G401 (cell line): ENCODE measurements at regions not wholly inside any gene's neighbourhood (a gene's known extent, or its start where the extent isn't known, plus 50 kb on each side); places are given as distances from the start of the nearest gene placed in this dataset.

Experiments used
- DNase-seq: peaks from one replicate; pipeline ENCODE4 v3.0.0-alpha.2; 2015; ENCODE audit warnings: low spot score
- in situ Hi-C: cut with HindIII; loops from 2 replicates; pipeline ENCODE4 v1.10.0; 2016; ENCODE audit warnings: low sequenced_read_pairs, mixed read lengths

DNA sequence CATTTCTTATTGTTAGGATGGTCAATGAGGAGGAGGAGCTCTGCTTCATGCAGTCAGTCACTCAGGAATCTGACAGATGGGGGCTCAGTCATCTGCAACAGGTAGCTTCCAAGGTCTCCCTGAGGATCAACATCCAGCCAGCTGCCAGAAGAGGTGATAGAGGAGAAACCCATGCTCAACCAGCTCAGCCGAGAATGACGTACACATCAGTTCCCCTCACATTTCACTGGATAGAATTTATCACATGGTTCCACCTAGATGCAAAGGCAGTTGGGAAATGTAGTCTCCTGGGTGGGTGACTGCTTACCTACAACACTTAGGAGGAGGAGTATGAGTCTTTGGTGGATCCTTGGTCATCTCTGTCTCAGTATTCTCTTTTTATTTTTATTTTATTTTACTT, 144.5 kb downstream of the CEBPB start:
- DNase-seq: peak; percentile 8
- in situ Hi-C loops: no loop called here

DNA sequence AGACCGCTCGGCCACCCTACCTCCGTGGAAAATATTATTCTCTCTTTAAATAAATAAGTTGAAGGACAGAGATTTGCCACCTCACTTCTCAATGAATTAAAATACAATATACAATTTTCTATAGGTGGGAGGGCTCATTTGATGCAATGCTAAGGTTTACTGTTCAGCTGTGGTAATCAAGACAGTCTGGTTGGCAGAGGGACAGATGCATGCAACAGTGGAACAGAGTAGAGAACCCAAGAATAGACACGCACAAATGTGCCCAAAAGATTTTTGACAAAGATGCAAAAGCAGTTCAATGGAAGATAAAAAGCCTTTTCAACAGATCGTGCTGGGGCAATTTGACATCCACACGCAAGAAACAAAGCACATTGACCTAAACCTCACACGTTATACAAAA, 145.2 kb downstream of the CEBPB start:
- in situ Hi-C loops: no loop called here

DNA sequence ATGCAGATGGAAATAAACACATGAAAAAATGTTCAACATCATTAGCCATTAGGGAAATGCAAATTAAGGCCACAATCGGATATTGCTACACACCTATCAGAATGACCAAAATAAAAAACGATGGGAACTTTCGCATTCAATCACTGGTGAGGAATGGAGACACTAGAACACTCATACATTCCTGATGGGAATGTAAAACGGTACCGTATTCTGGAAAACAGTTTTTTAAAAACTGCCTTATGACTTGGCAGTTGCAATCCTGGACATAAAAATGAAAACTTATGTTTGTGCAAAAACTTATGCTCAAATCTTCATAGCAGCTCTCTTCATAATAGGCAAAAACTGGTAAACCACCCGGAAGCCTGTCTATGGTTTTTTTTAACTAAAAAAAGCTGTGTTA, 146.0 kb downstream of the CEBPB start:
- in situ Hi-C loops: no loop called here
- no peak for DNase-seq

More for the DNA sequence above, 145.2 kb downstream of the CEBPB start:
- no peak for DNase-seq

DNA sequence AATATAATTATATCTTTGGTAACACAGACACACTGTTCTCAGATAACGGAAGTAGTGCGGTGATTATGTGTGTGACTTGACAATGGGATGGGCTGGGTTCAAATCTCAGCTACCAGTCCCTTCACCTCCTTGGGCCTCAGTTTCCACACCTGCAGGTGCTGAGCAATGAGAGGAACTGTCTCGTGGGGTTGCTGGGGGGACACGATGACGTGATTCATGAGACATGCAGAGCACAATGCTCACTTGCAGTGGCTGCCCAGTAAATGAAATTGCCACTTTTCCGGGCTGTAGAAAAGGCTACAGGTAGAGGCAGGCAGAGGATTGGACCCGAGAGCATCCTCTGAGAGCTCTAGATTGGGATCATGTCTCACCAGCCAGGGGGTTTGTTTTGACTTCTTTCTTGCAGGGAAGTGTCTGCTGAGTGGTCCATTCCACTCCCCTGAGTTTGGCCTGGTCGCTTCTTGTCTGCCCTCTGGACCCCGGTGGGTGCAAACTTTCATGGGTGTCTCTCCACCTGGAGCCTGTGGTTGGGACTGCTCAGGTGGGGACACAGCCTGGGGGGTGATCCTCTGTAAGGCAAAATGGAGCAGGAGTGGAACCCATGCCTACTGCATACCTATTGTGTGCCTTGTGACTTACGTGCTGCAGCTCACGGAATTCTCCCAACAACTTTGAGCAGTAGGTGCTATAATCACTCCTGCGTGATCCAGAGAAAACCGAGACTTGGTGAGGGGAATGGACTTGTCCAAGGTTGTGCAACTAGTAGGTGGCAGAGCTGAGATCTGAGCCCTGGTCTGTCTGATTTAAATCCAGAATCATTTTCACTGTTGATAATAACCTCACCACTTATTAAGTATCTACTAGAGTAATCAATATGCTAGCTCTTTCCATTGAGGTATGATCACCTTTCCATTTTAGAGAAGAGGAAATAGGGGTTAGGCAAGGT, 147.2 kb downstream of the CEBPB start:
- in situ Hi-C loops: no loop called here
- no peak for DNase-seq

DNA sequence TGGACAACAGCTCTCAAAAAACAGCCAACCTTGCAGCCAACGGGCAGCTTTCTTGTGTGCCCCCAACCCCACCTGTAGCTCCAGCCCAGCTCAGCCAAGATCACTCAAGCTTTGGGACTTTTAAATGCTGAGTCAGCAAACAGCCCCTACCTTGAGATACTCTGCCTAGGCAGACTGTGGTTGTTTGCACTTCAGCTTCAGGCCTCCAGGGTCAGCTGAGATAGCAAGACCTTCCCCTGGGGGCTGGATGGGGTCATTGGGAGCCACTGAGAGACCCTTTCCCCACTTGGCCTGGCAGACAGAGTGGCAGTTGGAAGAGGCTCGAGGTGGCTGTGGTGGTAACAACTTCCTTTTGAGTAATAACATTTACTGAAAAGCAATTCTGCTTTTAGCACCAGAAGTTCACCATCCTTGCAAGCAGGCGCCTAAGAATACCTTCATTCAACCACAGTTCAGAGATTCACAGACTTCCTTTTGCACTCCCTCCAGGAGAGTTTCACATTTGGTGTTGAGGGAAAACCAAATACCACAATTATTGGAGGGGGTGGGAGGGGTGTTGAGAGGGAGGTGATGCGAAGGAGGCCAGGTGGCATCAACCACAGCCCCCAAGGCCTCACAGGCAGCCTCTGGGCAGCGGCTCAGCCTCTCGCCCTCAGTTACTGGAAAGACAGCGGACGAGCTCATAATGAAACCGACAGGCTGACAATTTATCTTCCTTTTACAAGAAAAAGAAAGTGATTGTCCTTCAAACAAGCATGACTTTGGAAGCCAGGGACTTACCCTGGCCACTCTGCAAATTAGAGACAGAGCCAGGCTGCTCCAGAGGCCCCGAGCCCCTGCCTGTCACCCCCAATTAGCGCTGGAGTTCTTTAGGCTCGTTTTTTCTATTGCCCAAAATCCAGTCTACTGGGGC, 148.1 kb downstream of the CEBPB start:
- in situ Hi-C loops: no loop called here
- no peak for DNase-seq

DNA sequence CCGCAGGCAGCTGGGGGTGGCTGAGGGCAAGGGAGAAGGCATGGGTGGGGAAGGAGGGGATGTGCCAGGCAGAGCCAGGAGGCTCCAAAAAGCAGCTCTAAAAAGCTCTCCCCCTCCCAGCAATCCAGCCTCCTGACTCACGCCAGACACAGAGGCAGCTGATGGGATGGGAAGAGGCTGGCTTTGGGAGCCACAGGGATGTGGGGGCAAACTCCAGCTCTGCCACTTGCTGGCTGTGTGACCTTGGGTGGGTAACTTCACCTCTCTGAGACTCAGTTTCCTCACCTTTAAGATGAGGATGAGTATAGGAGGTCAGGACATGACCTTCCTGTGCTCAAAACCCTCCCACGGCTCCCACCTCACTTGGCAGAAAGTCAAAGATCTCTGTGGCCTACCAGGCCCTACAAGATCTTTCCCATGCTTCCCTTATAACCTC, 148.9 kb downstream of the CEBPB start:
- in situ Hi-C loops: no loop called here
- DNase-seq: no peak

DNA sequence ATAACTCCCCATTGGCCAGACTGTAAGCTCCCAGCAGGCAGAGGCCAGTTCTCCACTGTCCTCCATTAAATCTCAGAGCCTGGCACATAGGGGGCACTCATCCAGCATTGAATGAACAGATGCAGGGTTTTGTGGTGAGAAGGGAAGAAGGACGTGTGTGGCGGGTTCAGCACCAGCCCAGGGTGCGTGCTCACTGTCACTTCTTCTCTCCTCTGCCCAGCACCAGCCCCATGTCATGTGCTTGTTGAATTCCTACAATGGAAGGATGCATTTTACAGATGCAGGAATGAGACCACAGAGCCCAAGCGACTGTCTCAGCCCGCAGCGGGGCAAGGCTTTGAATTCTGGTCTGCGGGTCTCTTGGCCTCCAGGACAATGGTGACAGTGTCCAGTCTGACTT, 149.9 kb downstream of the CEBPB start:
- in situ Hi-C loops: no loop called here
- DNase-seq: no peak

DNA sequence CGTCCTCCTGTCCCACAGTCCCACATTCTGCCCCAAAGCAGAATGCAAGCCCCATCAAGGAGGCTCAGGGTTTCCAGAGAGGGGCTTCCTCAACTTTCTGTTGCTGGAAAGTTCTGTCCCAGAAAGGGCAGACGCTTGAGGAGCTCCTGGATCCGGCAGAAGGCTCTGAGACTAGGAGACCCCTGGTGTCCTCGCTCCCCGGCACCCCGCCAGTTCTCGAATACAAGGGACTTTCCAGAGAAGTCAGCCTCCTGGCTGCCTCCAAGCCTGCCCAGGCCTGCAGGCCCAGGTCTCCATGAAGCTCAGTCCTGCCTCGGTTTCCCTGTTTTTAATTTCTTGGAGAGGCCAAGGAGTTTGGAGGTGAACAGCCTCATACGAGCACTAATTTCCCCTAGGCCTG, 150.4 kb downstream of the CEBPB start:
- in situ Hi-C loops: no loop called here
- no peak for DNase-seq

DNA sequence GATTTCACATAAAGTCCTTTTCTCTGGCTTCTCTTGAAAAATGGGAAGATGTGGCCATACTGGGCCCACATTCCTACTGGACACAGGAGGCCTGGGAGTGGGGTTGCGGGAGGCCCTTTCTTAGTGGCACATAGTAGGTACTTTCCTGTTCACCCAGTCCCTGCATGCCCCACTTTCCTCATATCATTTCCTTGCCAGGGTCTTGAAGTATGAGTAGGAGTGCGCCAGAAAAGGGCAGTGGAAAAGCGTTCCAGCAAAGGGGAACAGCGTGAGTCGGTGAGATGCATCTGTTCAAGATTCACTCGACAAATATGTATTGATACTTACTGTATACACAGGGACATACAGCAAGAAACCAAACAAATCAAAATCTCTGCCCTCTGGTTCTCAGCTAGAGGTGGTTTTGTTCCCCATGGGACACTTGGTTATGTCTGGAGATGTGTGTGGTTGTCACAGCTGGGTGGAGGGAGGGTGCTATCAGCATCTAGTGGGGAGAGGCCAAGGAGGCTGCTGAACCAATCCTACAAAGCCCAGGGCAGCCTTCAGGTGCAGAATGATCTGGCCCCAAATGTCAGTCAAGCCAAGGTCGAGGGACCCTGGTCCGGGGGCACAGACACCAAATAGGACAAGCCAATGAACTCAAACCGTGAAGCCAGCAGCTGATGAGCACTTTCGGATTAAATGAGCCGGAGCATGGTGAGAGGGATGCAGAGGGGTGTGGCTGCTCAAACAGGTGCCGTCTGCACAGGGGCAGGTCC, 151.4 kb downstream of the CEBPB start:
- in situ Hi-C loops: no loop called here
- no peak for DNase-seq

DNA sequence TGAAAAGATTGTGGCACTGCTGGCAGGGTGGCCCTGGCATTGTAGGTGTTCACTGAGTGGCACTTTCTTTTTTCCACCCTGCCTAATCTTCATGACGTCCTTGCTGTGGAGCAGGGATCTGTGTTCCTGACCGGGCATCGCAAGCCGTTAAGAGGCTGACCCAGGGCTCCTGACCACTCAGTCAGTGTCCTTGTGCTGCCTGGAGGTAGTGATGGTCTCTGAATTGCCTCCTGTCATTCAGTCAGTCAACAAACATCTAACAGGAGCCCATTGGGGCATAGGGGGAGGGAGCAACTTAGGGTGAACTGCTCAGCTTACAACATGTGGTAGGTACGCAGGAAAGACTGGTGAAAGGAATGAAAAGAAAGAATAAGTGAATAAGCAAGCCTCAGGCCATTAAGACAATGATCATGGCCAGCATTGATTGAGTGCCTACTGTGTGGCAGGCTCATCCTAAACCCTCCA, 152.0 kb downstream of the CEBPB start:
- in situ Hi-C loops: no loop called here
- DNase-seq: no peak

DNA sequence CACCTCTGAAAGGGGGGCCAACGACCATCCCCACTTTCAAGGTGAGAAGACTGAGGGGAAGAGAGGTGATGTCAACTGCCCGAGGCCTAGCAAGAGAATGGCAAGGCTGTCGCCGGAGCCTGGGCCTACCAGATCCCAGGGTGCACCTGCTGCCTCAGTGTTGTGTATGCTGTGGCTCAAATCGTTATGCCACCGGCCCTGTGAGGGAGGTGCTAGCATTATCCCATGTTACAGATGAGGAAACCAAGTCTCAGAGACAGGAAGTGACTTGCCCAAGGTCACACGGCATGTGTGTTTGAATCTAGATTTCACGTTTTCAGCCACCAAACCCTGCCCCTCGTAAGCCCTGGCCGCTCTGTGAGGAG, 152.5 kb downstream of the CEBPB start:
- in situ Hi-C loops: no loop called here

DNA sequence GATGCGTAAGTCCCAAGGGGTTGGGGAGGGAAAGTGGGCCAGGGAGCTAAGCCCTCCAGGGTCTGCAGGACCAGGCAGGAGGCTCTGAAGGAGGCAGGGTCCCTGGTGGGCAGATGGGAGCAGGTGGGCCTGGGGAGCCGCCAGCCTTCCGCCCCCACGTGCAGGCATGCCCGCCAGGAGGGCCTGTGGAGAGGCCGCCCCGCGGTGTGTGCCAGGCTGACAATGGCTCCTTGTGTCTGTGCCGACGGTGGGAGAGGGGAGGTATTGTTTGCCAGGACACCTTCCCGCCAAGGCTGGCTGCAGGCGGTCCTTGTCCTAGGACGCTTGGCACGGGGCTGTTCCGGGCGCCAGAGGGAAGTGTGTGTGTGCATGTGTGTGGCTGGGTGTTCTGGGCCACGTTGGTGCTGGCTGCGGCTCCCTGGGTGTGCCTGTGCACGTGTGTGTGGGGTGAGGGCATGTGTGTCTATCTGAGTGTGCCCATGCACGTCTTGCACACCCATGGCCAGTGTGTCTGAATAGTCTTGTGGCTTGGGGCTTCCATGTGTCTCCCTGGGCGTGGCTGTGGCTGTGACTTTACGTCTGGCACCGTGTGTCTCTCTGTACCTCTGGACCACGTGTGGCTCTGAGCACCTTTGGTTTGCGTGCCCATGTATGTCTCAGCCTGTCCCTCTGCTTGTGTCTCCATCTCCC, 153.0 kb downstream of the CEBPB start:
- DNase-seq: no peak
- in situ Hi-C loops: no loop called here

More for the DNA sequence above, 152.5 kb downstream of the CEBPB start:
- no peak for DNase-seq

DNA sequence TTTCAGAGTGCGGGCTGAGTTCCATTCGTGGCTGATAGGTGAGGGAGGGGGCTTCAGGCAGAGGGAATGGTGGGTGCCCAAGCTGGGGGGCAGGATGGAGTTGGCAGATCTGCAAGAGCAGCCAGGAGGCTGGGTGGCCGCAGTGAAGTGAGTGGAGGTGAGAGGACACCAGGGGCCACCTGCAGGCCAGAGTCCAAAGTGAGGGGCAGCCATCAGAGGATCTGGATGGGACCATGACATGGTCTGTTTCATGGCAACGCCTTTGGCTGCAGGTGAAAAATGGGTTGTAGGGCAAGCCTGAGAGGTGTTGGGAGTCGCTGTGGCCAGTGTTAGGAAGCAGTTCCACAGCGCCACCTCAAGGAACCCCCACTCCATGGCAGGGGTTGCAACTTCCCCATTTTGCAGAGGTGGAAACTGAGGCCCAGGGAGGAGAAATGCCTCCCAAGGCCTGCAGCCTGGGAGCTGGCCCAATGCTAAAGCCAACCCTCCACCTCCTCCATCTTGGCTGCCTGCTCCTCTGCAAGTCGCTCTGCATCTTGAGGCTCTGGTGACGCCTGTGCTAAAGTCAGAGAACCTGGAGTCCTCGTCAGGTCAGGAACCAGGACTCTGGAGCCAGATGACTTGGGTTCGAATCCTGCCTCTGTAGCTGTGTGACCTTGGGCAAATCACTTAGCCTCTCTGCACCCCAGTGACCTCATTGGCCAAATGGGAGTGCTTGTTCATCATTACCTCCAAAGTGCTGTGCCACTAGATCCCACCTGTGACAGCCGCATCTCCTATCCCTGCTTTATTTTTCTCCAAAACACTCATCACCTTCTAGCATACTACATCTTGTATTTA, 153.8 kb downstream of the CEBPB start:
- in situ Hi-C loops: no loop called here

DNA sequence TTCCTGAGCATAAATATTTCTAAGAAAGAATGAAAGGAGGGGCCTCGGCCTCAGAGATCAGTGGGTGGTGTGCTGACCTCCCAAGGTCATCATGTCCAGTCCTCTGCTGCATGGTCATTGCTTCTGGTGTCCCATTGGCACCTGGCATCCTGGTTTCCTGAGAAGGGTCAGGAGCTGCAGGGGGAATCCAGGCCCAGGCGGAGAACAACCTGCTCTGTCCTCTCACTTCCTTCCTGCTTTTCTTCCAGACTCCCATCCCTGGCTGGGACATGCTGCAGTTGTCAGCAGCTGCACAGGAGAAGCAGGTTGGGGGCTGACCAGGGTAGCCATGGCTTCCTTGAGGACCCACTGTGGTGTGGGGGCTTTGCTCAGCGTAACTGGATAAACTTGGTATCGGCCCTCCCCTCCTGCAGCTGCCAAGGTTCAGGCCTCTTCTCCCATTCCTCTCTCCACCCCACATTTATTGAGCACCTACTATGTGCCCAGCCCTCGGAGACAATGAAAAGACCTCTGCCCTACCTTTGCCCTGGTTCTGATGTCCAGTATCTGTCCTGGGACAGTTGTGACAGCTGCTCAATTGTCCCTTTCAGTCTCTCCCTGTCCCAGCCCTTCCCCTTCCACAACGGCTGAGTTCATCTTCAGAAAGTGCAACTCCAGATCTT, 155.2 kb downstream of the CEBPB start:
- in situ Hi-C loops: no loop called here

More for the DNA sequence above, 153.8 kb downstream of the CEBPB start:
- DNase-seq: no peak

DNA sequence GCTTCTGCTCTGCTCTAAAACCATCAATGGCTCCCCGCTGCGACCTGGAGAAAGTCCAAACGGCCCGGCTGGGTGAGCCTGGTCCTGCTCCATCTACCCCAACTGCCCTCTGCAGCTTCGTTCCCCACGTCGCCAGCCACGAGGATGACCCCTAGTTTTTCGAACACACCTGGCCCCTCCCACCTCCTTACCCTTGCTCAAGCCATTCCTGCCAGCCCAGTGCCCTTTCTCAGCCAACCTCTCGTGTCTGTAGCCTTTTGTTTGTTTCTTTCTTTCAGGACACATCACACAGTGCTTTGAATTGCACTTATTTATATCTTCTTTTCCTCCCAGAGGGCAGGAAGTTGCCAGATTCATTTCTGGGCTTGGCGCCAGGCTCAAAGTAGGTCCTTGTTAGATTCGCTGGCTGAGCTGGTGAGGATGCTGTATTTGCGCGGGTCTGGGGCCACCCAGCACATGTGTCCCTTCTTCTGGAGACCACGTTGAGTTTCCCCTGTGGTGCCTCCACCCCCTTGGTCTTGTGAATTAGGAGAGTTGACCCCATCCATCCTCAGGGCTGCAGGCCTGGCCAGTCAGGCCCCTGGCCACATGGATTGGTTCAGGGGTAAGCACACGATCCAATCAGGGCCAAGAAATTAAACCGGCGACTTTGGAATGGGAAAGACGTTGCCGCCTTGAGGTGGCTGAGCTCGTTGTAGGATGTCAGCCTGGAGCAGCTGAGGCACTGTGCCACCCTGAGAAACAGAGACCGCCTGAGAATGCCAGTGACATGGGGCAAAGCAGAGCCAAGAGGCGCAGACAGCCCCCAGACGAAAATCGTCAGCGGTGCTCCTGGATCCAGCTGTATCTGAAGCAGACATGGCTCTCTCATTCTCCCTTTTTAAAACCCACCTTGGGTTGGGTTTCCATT, 156.0 kb downstream of the CEBPB start:
- DNase-seq: peak; percentile 48
- in situ Hi-C loops: no loop called here

More for the DNA sequence above, 155.2 kb downstream of the CEBPB start:
- DNase-seq: no peak

DNA sequence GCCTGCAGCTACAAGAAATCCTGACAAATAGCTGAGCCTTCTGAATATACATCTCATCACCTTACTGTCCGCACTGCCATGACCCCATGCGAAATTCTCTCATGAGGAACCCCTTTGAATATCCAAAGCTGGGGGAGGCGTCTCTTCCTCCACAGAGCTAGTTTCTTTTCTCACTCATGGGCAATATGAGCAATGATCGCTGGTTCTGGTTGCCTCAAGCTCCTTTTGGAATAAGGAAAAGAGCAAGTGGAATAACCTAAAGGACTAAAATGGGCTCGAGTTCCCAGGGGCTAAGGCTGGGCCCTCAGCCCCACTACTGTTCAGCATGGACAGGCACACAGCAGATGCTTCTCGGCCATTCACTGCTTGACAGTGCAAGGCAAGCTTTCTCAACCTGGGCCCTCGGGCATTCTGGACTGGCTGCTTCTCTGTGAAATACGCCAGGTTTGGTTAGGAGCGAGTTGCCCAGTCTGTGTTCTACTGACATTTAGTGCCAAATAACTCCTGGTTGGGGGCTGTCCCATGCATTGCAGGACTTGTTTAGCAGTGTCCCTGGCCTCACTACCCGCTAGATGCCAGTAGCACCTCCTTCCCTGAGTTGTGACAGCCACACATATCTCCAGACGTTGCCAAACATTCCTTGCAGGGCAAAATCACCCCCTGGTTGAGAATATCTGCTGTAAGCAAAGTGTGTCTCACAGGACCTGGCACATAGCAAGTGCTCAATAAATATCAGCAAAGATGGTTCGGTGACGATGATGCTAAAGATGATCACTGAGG, 156.8 kb downstream of the CEBPB start:
- in situ Hi-C loops: no loop called here

More for the DNA sequence above, 156.8 kb downstream of the CEBPB start:
- no peak for DNase-seq
